HCT116 (cell line): ENCODE measurements at regions not wholly inside any gene's neighbourhood (a gene's known extent, or its start where the extent isn't known, plus 50 kb on each side); places are given as distances from the start of the nearest gene placed in this dataset.

Source experiments
- CEBPB ChIP-seq: IDR thresholded peaks from 2 replicates; pipeline ENCODE4 v1.6.1; 2012; ENCODE audit warnings: low read depth
- ELF1 ChIP-seq: IDR thresholded peaks from 2 replicates; pipeline ENCODE4 v1.6.1; 2012; ENCODE audit warnings: low read depth, borderline replicate concordance
- JUND ChIP-seq: IDR thresholded peaks from 2 replicates; pipeline ENCODE4 v1.6.1; 2012
- POLR2A ChIP-seq: IDR thresholded peaks from 2 replicates; pipeline ENCODE4 v1.7.0; 2011; ENCODE audit warnings: borderline replicate concordance; ENCODE audit not compliant: insufficient read depth, insufficient read length; ENCODE audit errors: extremely low read depth
- POLR2AphosphoS5 ChIP-seq: IDR thresholded peaks from 2 replicates; pipeline ENCODE4 v1.6.1; 2011; ENCODE audit warnings: mild to moderate bottlenecking, low read depth, low read length, moderate library complexity
- SIN3A ChIP-seq: IDR thresholded peaks from 2 replicates; pipeline ENCODE4 v1.6.1; 2012; ENCODE audit warnings: low read depth
- SRF ChIP-seq: IDR thresholded peaks from 2 replicates; pipeline ENCODE4 v1.6.1; 2012; ENCODE audit warnings: low read depth
- TCF7L2 ChIP-seq: IDR thresholded peaks from 2 replicates; pipeline ENCODE4 v1.7.0; 2011; ENCODE audit warnings: borderline replicate concordance, inconsistent platforms; ENCODE audit not compliant: insufficient read depth, insufficient read length; ENCODE audit errors: extremely low read depth
- YY1 ChIP-seq: IDR thresholded peaks from 2 replicates; pipeline ENCODE4 v1.6.1; 2011; ENCODE audit warnings: low read length, low read depth, moderate library complexity, mild to moderate bottlenecking; ENCODE audit not compliant: insufficient replicate concordance; ENCODE audit errors: extremely low read depth
- ZFX ChIP-seq: fragments of 450-650 bp; IDR thresholded peaks from 2 replicates; pipeline ENCODE4 v1.6.1; 2017
- ZNF274 ChIP-seq: fragments of 200-500 bp; sonication (Bioruptor generic); IDR thresholded peaks from 2 replicates; pipeline ENCODE4 v1.6.1; 2014; ENCODE audit warnings: mild to moderate bottlenecking, low read depth, low read length, inconsistent platforms
- TF ChIP-seq, protein P1 (sequence below), 3 experiments: fragments of 200-600 bp in 1 of 3; sonication (generic) in 1 of 3; IDR thresholded peaks in 2 of 3; conservative IDR thresholded peaks in 1 of 3; 2 replicates each; pipeline ENCODE4 v1.5.1; 2012 to 2017; ENCODE audit warnings: low read depth in 2 of 3, low read length in 2 of 3, antibody characterized with exemption in 1 of 3, borderline replicate concordance in 1 of 3, control low read depth in 1 of 3, mild to moderate bottlenecking in 1 of 3, mixed read lengths in 1 of 3, mixed run types in 1 of 3, moderate library complexity in 1 of 3; ENCODE audit not compliant: insufficient read depth in 1 of 3
- TF ChIP-seq, protein P2 (sequence below): IDR thresholded peaks from 2 replicates; pipeline ENCODE4 v1.6.1; 2012

DNA sequence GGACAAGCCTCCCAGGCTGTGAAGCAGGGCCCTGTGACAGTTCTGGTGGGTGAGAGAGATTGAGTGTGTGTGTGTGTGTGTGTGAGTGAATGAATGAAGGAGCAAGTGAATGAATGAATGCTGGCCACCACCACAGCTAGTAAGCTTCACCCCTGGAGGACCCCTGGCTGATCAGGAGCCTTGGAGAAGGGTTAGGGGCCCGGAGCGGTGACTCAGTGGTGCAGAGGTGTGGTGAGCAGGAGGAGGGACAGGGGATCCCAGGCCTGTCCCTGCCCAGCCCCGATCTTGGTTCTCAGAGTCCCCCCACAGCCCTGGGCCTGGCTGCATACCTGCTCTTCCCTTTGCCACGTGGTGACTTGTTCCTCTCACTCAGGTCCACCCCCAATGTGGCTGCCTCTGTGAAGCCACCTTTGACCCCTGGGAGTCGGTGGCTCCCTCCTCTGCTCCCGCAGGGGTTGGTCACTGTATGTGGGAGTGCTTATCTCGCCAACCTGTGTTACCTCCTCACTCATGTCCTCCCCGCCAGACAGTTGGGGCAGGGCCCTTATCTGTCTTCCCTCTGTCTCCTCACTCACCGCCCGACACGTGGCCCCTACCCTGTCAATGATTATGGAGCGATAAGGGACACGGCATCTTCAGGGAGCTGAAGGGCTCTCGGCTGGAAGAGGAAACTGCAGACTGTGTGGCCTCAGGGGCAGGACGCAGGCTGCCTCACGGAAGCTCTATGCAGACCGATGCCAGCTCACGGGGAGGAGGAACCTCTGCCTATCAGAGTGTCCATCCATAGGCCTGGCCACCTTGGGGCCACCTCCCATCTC, 99.9 kb upstream of the PITX1 start:
- TF ChIP-seq, protein P1, sequence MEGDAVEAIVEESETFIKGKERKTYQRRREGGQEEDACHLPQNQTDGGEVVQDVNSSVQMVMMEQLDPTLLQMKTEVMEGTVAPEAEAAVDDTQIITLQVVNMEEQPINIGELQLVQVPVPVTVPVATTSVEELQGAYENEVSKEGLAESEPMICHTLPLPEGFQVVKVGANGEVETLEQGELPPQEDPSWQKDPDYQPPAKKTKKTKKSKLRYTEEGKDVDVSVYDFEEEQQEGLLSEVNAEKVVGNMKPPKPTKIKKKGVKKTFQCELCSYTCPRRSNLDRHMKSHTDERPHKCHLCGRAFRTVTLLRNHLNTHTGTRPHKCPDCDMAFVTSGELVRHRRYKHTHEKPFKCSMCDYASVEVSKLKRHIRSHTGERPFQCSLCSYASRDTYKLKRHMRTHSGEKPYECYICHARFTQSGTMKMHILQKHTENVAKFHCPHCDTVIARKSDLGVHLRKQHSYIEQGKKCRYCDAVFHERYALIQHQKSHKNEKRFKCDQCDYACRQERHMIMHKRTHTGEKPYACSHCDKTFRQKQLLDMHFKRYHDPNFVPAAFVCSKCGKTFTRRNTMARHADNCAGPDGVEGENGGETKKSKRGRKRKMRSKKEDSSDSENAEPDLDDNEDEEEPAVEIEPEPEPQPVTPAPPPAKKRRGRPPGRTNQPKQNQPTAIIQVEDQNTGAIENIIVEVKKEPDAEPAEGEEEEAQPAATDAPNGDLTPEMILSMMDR (IDR thresholded peaks at IDR 0.05 in 2 of 3, conservative IDR thresholded peaks at IDR 0.05 in 1 of 3; ENCODE audit: borderline replicate concordance in 1 of 3, insufficient read depth in 1 of 3, low read depth in 2 of 3, low read length in 2 of 3) = no peak
- TF ChIP-seq ELF1 (no peak), ZFX (no peak), SIN3A (no peak), TCF7L2 (no peak), CEBPB (no peak), YY1 (no peak), ZNF274 (no peak), POLR2AphosphoS5 (no peak), POLR2A (no peak), SRF (no peak), JUND (no peak)
- TF ChIP-seq, protein P2, sequence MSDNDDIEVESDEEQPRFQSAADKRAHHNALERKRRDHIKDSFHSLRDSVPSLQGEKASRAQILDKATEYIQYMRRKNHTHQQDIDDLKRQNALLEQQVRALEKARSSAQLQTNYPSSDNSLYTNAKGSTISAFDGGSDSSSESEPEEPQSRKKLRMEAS = no peak
